GM13976 (cell line): ENCODE measurements at regions not wholly inside any gene's neighbourhood (a gene's known extent, or its start where the extent isn't known, plus 50 kb on each side); places are given as distances from the start of the nearest gene placed in this dataset.

Experiments used
- DNase-seq: peaks from one replicate; pipeline ENCODE4 v3.0.0; 2012; ENCODE audit warnings: low spot score
- in situ Hi-C: fragments of 300-500 bp; cut with MboI; formaldehyde crosslinking; loops from one replicate; pipeline ENCODE4 v1.12.0; 2022; ENCODE audit warnings: low sequenced_read_pairs, mixed read lengths, inconsistent platforms; ENCODE audit not compliant: unreplicated experiment
- TF ChIP-seq, protein P1 (sequence below): IDR thresholded peaks from 2 replicates; pipeline ENCODE4 v1.5.1; 2012; ENCODE audit warnings: borderline replicate concordance, mild to moderate bottlenecking; ENCODE audit not compliant: insufficient read depth; ENCODE audit errors: extremely low read depth, missing control alignments, control extremely low read depth

- no peak for DNase-seq
- TF ChIP-seq, protein P1, sequence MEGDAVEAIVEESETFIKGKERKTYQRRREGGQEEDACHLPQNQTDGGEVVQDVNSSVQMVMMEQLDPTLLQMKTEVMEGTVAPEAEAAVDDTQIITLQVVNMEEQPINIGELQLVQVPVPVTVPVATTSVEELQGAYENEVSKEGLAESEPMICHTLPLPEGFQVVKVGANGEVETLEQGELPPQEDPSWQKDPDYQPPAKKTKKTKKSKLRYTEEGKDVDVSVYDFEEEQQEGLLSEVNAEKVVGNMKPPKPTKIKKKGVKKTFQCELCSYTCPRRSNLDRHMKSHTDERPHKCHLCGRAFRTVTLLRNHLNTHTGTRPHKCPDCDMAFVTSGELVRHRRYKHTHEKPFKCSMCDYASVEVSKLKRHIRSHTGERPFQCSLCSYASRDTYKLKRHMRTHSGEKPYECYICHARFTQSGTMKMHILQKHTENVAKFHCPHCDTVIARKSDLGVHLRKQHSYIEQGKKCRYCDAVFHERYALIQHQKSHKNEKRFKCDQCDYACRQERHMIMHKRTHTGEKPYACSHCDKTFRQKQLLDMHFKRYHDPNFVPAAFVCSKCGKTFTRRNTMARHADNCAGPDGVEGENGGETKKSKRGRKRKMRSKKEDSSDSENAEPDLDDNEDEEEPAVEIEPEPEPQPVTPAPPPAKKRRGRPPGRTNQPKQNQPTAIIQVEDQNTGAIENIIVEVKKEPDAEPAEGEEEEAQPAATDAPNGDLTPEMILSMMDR = no peak
These were observed 316.9 kb downstream of the CDH2 start for GRCh38 chr18:27860011-27860410.

GRCh38 chr18:27856820-27857219, 320.1 kb downstream of the CDH2 start:
- TF ChIP-seq, protein P1 = no peak
- DNase-seq = no peak
- in situ Hi-C loops = no loop called here

More at GRCh38 chr18:27860011-27860410, 316.9 kb downstream of the CDH2 start:
- in situ Hi-C loops = no loop called here

DNA sequence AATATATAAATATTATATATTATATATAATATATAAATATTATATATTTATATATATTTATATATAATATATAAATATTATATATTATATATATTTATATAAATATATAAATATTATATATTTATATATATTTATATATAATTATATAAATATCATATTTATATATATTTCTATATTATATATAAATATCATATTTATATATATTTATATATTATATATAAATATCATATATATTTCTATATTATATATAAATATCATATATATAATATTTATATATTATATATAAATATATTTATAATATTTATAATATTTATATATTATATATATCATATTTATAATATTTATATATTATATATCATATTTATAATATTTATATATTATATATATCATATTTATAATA, 321.4 kb downstream of the CDH2 start:
- in situ Hi-C loops = no loop called here
- no peak for DNase-seq
- TF ChIP-seq, protein P1 = no peak

GRCh38 chr18:27854631-27855030, 322.3 kb downstream of the CDH2 start:
- DNase-seq = no peak

GRCh38 chr18:27848336-27848735, 328.6 kb downstream of the CDH2 start:
- DNase-seq = no peak
- TF ChIP-seq, protein P1 = no peak
- in situ Hi-C loops = no loop called here

More at GRCh38 chr18:27854631-27855030, 322.3 kb downstream of the CDH2 start:
- in situ Hi-C loops = no loop called here
- TF ChIP-seq, protein P1 = no peak

DNA sequence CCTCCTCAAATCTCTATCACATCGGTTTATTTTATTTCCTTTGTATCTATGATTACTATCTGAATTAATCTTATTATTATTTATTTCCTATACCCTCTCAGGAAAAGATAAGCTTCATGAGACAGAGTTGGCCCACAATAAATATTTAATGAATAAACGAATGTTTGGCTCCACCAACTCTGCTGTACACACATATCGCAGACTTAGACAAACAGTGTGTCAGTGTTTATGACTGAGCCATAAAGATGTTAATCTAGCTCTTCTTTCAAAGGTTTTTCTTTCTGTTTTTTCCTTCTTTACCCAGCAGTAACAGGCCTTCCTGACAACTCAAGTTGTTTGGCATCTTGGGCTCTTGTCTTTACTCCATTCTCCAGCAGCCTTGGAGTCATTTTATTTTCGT, 329.5 kb downstream of the CDH2 start:
- in situ Hi-C loops = no loop called here
- DNase-seq = no peak
- TF ChIP-seq, protein P1 = no peak

GRCh38 chr18:27845897-27846296, 331.0 kb downstream of the CDH2 start:
- in situ Hi-C loops = no loop called here
- DNase-seq = no peak
- TF ChIP-seq, protein P1 = no peak
